Gastrocnemius medialis (tissue), 4 donors: ENCODE measurements at regions not wholly inside any gene's neighbourhood (a gene's known extent, or its start where the extent isn't known, plus 50 kb on each side); places are given as distances from the start of the nearest gene placed in this dataset.

ENCODE experiments used
- ATAC-seq, 2 donors: fragments of 150-250 bp; one replicate each; pipeline ENCODE4 v1.9.1; 2016
- DNase-seq, 2 donors: peaks; one replicate each; pipeline ENCODE4 v3.0.0-alpha.2; 2019
- H3K27ac ChIP-seq, 4 donors: fragments of 200-600 bp; sonication (generic); 1 replicate in 1 of 4; 2 replicates in 3 of 4; pipeline ENCODE4 v1.5.1; 2016 to 2018; ENCODE audit warnings: mild to moderate bottlenecking in 2 of 4, moderate library complexity in 1 of 4
- H3K27me3 ChIP-seq, 3 donors: fragments of 200-600 bp; sonication (generic) in 2 of 3; 1 replicate in 1 of 3; 2 replicates in 2 of 3; pipeline versions ENCODE4 v1.5.1 to v1.6.0; 2016 to 2019; ENCODE audit warnings: mild to moderate bottlenecking in 1 of 3, moderate library complexity in 1 of 3
- H3K36me3 ChIP-seq, 2 donors: fragments of 200-600 bp; sonication (generic) in 1 of 2; one replicate each; pipeline ENCODE4 v1.5.1; 2017 to 2018
- H3K4me1 ChIP-seq, 2 donors: fragments of 200-600 bp; sonication (generic) in 1 of 2; one replicate each; pipeline ENCODE4 v1.5.1; 2016 to 2017; ENCODE audit warnings: mild to moderate bottlenecking in 2 of 2
- H3K4me3 ChIP-seq, 4 donors: fragments of 200-600 bp; sonication (generic) in 3 of 4; 1 replicate in 1 of 4; 2 replicates in 3 of 4; pipeline ENCODE4 v1.5.1; 2016 to 2019; ENCODE audit warnings: mild to moderate bottlenecking in 2 of 4
- H3K9me3 ChIP-seq, 3 donors: fragments of 200-600 bp; sonication (generic) in 2 of 3; 1 replicate in 1 of 3; 2 replicates in 2 of 3; pipeline ENCODE4 v1.5.1; 2016 to 2019
- CTCF ChIP-seq, 5 experiments: fragments of 450-650 bp in 3 of 5; fragments of 200-600 bp in 2 of 5; sonication (generic) in 2 of 5; IDR thresholded peaks in 4 of 5; conservative IDR thresholded peaks in 1 of 5; 1 replicate in 4 of 5; 2 replicates in 1 of 5; pipeline ENCODE4 v1.5.1; 2016 to 2019; ENCODE audit warnings: antibody characterized with exemption in 5 of 5, mild to moderate bottlenecking in 3 of 5, moderate library complexity in 3 of 5
- POLR2A ChIP-seq, 2 donors: fragments of 450-650 bp; IDR thresholded peaks; one replicate each; pipeline ENCODE4 v1.6.1; 2017; ENCODE audit warnings: antibody characterized with exemption in 2 of 2, mild to moderate bottlenecking in 2 of 2, moderate library complexity in 2 of 2
- in situ Hi-C, 4 donors: fragments of 200-750 bp; cut with MboI; loops; one replicate each; pipeline versions ENCODE4 v1.15.0 to v1.8.0; 2017; ENCODE audit warnings: low sequenced_read_pairs in 4 of 4
- intact Hi-C: fragments of 100-400 bp; cut with DNase I; formaldehyde crosslinking; loops from one replicate; pipeline ENCODE4 v1.15.1; 2023; ENCODE audit warnings: low total_unique reads

- no peaks in the 10 kb centered on the region for H3K9me3 ChIP-seq
- H3K27ac ChIP-seq: peak overlapping the region in 1 of 4 donors; percentile 29
- H3K4me3 ChIP-seq: no peak overlapping the region
- ATAC-seq (no peak), DNase-seq (no peak)
- in situ Hi-C loops: no loop called here
- no peak for TF ChIP-seq POLR2A (IDR thresholded peaks at IDR 0.05)
- TF ChIP-seq CTCF (IDR thresholded peaks at IDR 0.05 in 4 of 5, conservative IDR thresholded peaks at IDR 0.05 in 1 of 5): no peak
- no peaks in the 10 kb centered on the region for H3K36me3 ChIP-seq
- H3K4me1 ChIP-seq: peaks cover 0 to 6% of the 10 kb centered on the region in 2 donors
- peaks cover 0 to 6% (median 5%) of the 10 kb centered on the region in 3 donors for H3K27me3 ChIP-seq
- intact Hi-C loops: no loop called here
Observed at GRCh38 chr7:45240273-45240771, 82.7 kb downstream of the RAMP3 start.

- no peaks in the 10 kb centered on the region for H3K36me3 ChIP-seq
- H3K27ac ChIP-seq: peak overlapping the region in 3 of 4 donors; percentile 4 to 29 (median 12)
- ATAC-seq (no peak), DNase-seq (no peak)
- intact Hi-C loops: no loop called here
- H3K27me3 ChIP-seq: peaks cover 0 to 6% (median 5%) of the 10 kb centered on the region in 3 donors
- peaks cover 0 to 6% of the 10 kb centered on the region in 2 donors for H3K4me1 ChIP-seq
- TF ChIP-seq CTCF (IDR thresholded peaks at IDR 0.05 in 4 of 5, conservative IDR thresholded peaks at IDR 0.05 in 1 of 5) (no peak), POLR2A (IDR thresholded peaks at IDR 0.05) (no peak)
- H3K9me3 ChIP-seq: no peaks in the 10 kb centered on the region
- no peak overlapping the region for H3K4me3 ChIP-seq
- in situ Hi-C loops: no loop called here
Observed at GRCh38 chr7:45240926-45241325, 83.3 kb downstream of the RAMP3 start.

- Histone ChIP-seq H3K4me1 (peaks cover 0 to 6% of the 10 kb centered on the region in 2 donors), H3K4me3 (no peak overlapping the region), H3K27me3 (peaks cover 0 to 6% (median 5%) of the 10 kb centered on the region in 3 donors), H3K36me3 (no peaks in the 10 kb centered on the region), H3K27ac (peak overlapping the region in 2 of 4 donors; percentile 4 to 12), H3K9me3 (no peaks in the 10 kb centered on the region)
- ATAC-seq (no peak), DNase-seq (no peak)
- TF ChIP-seq CTCF (IDR thresholded peaks at IDR 0.05 in 4 of 5, conservative IDR thresholded peaks at IDR 0.05 in 1 of 5): no peak
- TF ChIP-seq POLR2A (IDR thresholded peaks at IDR 0.05): no peak
- intact Hi-C loops (no loop called here), in situ Hi-C loops (no loop called here)
Observed at GRCh38 chr7:45241339-45242109, 83.9 kb downstream of the RAMP3 start.

- DNase-seq: no peak
- ATAC-seq: no peak
- no peak overlapping the region for H3K27ac ChIP-seq
Observed at GRCh38 chr7:45242261-45242660, 84.7 kb downstream of the RAMP3 start.

More at GRCh38 chr7:45242261-45242660, 84.7 kb downstream of the RAMP3 start:
- no peak overlapping the region for H3K4me3 ChIP-seq
- in situ Hi-C loops: no loop called here
- H3K4me1 ChIP-seq: peaks cover 0 to 6% of the 10 kb centered on the region in 2 donors
- no peak for TF ChIP-seq CTCF (IDR thresholded peaks at IDR 0.05 in 4 of 5, conservative IDR thresholded peaks at IDR 0.05 in 1 of 5)
- TF ChIP-seq POLR2A (IDR thresholded peaks at IDR 0.05): no peak
- H3K9me3 ChIP-seq: no peaks in the 10 kb centered on the region
- intact Hi-C loops: no loop called here
- H3K27me3 ChIP-seq: peaks cover 0 to 6% (median 5%) of the 10 kb centered on the region in 3 donors
- H3K36me3 ChIP-seq: no peaks in the 10 kb centered on the region
